ENCODE measurements at regions not wholly inside any gene's neighbourhood (a gene's known extent, or its start where the extent isn't known, plus 50 kb on each side); places are given as distances from the start of the nearest gene placed in this dataset.

GRCh38 chr6:47404435-47404834 is 73.2 kb upstream of the CD2AP start:
- TF ChIP-seq CTCF (IDR thresholded peaks at IDR 0.05): no peak

GRCh38 chr6:47405273-47405672 is 72.3 kb upstream of the CD2AP start:
- TF ChIP-seq CTCF (IDR thresholded peaks at IDR 0.05): no peak
- ATAC-seq (ENCODE audit: low FRiP score) (no peak), DNase-seq (ENCODE audit: low spot score) (no peak)

More at GRCh38 chr6:47404435-47404834, 73.2 kb upstream of the CD2AP start:
- DNase-seq (ENCODE audit: low spot score): no peak
- ATAC-seq (ENCODE audit: low FRiP score): no peak

GRCh38 chr6:47407300-47408281 is 70.0 kb upstream of the CD2AP start:
- ATAC-seq (ENCODE audit: low FRiP score) (peak; percentile 79), DNase-seq (ENCODE audit: low spot score) (no peak)
- no peak for TF ChIP-seq CTCF (IDR thresholded peaks at IDR 0.05)

- ATAC-seq (ENCODE audit: low FRiP score) (peak; percentile 84), DNase-seq (ENCODE audit: low spot score) (no peak)
- peak in 1 of 3 donors; percentile 26 for TF ChIP-seq CTCF (IDR thresholded peaks at IDR 0.05)
Observed at GRCh38 chr6:47413752-47414422, 63.7 kb upstream of the CD2AP start.

GRCh38 chr6:47414423-47415167 is 63.0 kb upstream of the CD2AP start:
- ATAC-seq (ENCODE audit: low FRiP score) (no peak), DNase-seq (ENCODE audit: low spot score) (no peak)
- TF ChIP-seq CTCF (IDR thresholded peaks at IDR 0.05): no peak

- DNase-seq (ENCODE audit: low spot score) (no peak), ATAC-seq (ENCODE audit: low FRiP score) (no peak)
- TF ChIP-seq CTCF (IDR thresholded peaks at IDR 0.05): no peak
Observed at GRCh38 chr6:47416396-47417345, 60.9 kb upstream of the CD2AP start.

Data from omental fat pad (tissue), 3 donors.